ENCODE measurements at regions not wholly inside any gene's neighbourhood (a gene's known extent, or its start where the extent isn't known, plus 50 kb on each side); places are given as distances from the start of the nearest gene placed in this dataset.

GRCh38 chr6:163955756-163956155 is 541.2 kb downstream of the QKI start:
- dilution Hi-C loops (cut with MboI; ENCODE audit: extremely low pct_ligation_motif_present, low sequenced_read_pairs): no loop called here
- no peaks in the 10 kb centered on the region for H3K79me2 ChIP-seq (ENCODE audit: control insufficient read depth, insufficient read depth, low read length)
- H3K9me1 ChIP-seq (ENCODE audit: control insufficient read depth, extremely low read depth, insufficient read depth, low read length): no peaks in the 10 kb centered on the region
- no peaks in the 10 kb centered on the region for H3K36me3 ChIP-seq (ENCODE audit: control insufficient read depth in 2 of 2, extremely low read depth in 1 of 2, insufficient read depth in 2 of 2, low read length in 2 of 2)
- no peak overlapping the region for H3K4me3 ChIP-seq (ENCODE audit: control insufficient read depth in 2 of 3, extremely low read depth in 1 of 3, insufficient read depth in 2 of 3, low read depth in 1 of 3, low read length in 3 of 3)
- H3K27me3 ChIP-seq (ENCODE audit: control insufficient read depth, extremely low read depth, insufficient read depth, low read length): no peaks in the 10 kb centered on the region
- no peaks in the 10 kb centered on the region for H4K20me1 ChIP-seq (ENCODE audit: control insufficient read depth, extremely low read depth, insufficient read depth, low read length)
- H3K9ac ChIP-seq (ENCODE audit: control insufficient read depth, extremely low read depth, insufficient read depth, low read length): no peak overlapping the region
- no peaks in the 10 kb centered on the region for H3K4me1 ChIP-seq (ENCODE audit: control insufficient read depth, extremely low read depth, insufficient read depth, low read length)
- no peak for FAIRE-seq
- H3K9me3 ChIP-seq (ENCODE audit: control insufficient read depth, low read depth, low read length): no peaks in the 10 kb centered on the region
- no peak overlapping the region for H3K27ac ChIP-seq (ENCODE audit: control insufficient read depth, insufficient read depth, low read length)
- TF ChIP-seq EZH2 (IDR thresholded peaks at IDR 0.05; ENCODE audit: low read length) (no peak), CTCF (optimal IDR thresholded peaks at IDR 0.05 in 1 of 3, IDR thresholded peaks at IDR 0.05 in 1 of 3, conservative IDR thresholded peaks at IDR 0.05 in 1 of 3; ENCODE audit: extremely low read depth in 1 of 3, insufficient read depth in 2 of 3, low read length in 3 of 3) (no peak)
- no peak overlapping the region for H3K4me2 ChIP-seq (ENCODE audit: control insufficient read depth, extremely low read depth, insufficient read depth, low read depth, low read length)
- H2AFZ ChIP-seq (ENCODE audit: control insufficient read depth, low read length): no peak overlapping the region
- no peak for DNase-seq (ENCODE audit: low read depth, low spot score)

GRCh38 chr6:163955096-163955495 is 540.6 kb downstream of the QKI start:
- H3K27me3 ChIP-seq (ENCODE audit: control insufficient read depth, extremely low read depth, insufficient read depth, low read length): no peaks in the 10 kb centered on the region
- TF ChIP-seq EZH2 (IDR thresholded peaks at IDR 0.05; ENCODE audit: low read length): no peak
- TF ChIP-seq CTCF (optimal IDR thresholded peaks at IDR 0.05 in 1 of 3, IDR thresholded peaks at IDR 0.05 in 1 of 3, conservative IDR thresholded peaks at IDR 0.05 in 1 of 3; ENCODE audit: extremely low read depth in 1 of 3, insufficient read depth in 2 of 3, low read length in 3 of 3): no peak
- no peaks in the 10 kb centered on the region for H3K79me2 ChIP-seq (ENCODE audit: control insufficient read depth, insufficient read depth, low read length)
- H3K4me2 ChIP-seq (ENCODE audit: control insufficient read depth, extremely low read depth, insufficient read depth, low read depth, low read length): no peak overlapping the region
- H3K27ac ChIP-seq (ENCODE audit: control insufficient read depth, insufficient read depth, low read length): no peak overlapping the region
- DNase-seq (ENCODE audit: low read depth, low spot score) (no peak), FAIRE-seq (no peak)
- no peaks in the 10 kb centered on the region for H3K9me1 ChIP-seq (ENCODE audit: control insufficient read depth, extremely low read depth, insufficient read depth, low read length)
- H2AFZ ChIP-seq (ENCODE audit: control insufficient read depth, low read length): no peak overlapping the region
- no peaks in the 10 kb centered on the region for H3K9me3 ChIP-seq (ENCODE audit: control insufficient read depth, low read depth, low read length)
- dilution Hi-C loops (cut with MboI; ENCODE audit: extremely low pct_ligation_motif_present, low sequenced_read_pairs): no loop called here
- no peak overlapping the region for H3K4me3 ChIP-seq (ENCODE audit: control insufficient read depth in 2 of 3, extremely low read depth in 1 of 3, insufficient read depth in 2 of 3, low read depth in 1 of 3, low read length in 3 of 3)
- no peaks in the 10 kb centered on the region for H3K36me3 ChIP-seq (ENCODE audit: control insufficient read depth in 2 of 2, extremely low read depth in 1 of 2, insufficient read depth in 2 of 2, low read length in 2 of 2)
- H4K20me1 ChIP-seq (ENCODE audit: control insufficient read depth, extremely low read depth, insufficient read depth, low read length): no peaks in the 10 kb centered on the region
- no peak overlapping the region for H3K9ac ChIP-seq (ENCODE audit: control insufficient read depth, extremely low read depth, insufficient read depth, low read length)
- no peaks in the 10 kb centered on the region for H3K4me1 ChIP-seq (ENCODE audit: control insufficient read depth, extremely low read depth, insufficient read depth, low read length)

All from keratinocyte (primary cell).